GM23338 (cell line): ENCODE measurements at regions not wholly inside any gene's neighbourhood (a gene's known extent, or its start where the extent isn't known, plus 50 kb on each side); places are given as distances from the start of the nearest gene placed in this dataset.

Experiments used
- ATAC-seq: fragments of 200-7000 bp; cut with Tn5 transposase; 3 replicates; pipeline ENCODE4 v1.9.1; 2020
- DNase-seq: peaks from one replicate; pipeline ENCODE4 v3.0.0-alpha.2; 2015; ENCODE audit warnings: low spot score
- H2AFZ ChIP-seq: fragments of 200-600 bp; sonication (generic); 2 replicates; pipeline ENCODE4 v1.8.0; 2016; ENCODE audit warnings: antibody characterized with exemption, mild to moderate bottlenecking, moderate library complexity
- H3F3A ChIP-seq: fragments of 200-600 bp; sonication (generic); replicated peaks from 2 replicates; pipeline ENCODE4 v1.8.0; 2017; ENCODE audit warnings: antibody characterized with exemption, mixed run types, low read depth
- H3K27ac ChIP-seq: fragments of 200-600 bp; sonication (generic); 2 replicates; pipeline ENCODE4 v1.6.1; 2016; ENCODE audit warnings: low read depth
- H3K27me3 ChIP-seq: fragments of 200-600 bp; sonication (generic); 2 replicates; pipeline ENCODE4 v1.8.0; 2016; ENCODE audit warnings: mild to moderate bottlenecking, mixed run types, moderate library complexity; ENCODE audit not compliant: insufficient read depth
- H3K36me3 ChIP-seq: fragments of 200-600 bp; sonication (generic); 2 replicates; pipeline ENCODE4 v1.8.0; 2016; ENCODE audit warnings: mild to moderate bottlenecking; ENCODE audit not compliant: insufficient read depth
- H3K4me1 ChIP-seq: fragments of 200-600 bp; sonication (generic); 2 replicates; pipeline ENCODE4 v1.8.0; 2016; ENCODE audit warnings: mild to moderate bottlenecking, moderate library complexity; ENCODE audit not compliant: insufficient read depth
- H3K4me2 ChIP-seq: fragments of 200-600 bp; sonication (generic); 2 replicates; pipeline ENCODE4 v1.7.1; 2017; ENCODE audit warnings: mixed run types
- H3K4me3 ChIP-seq: fragments of 200-600 bp; sonication (generic); 2 replicates; pipeline ENCODE4 v1.6.1; 2016; ENCODE audit warnings: mixed run types
- H3K79me2 ChIP-seq: fragments of 200-600 bp; sonication (generic); replicated peaks from 2 replicates; pipeline ENCODE4 v1.8.0; 2017; ENCODE audit warnings: mild to moderate bottlenecking; ENCODE audit not compliant: insufficient read depth
- H3K9me2 ChIP-seq: fragments of 200-600 bp; sonication (generic); 2 replicates; pipeline ENCODE4 v1.8.0; 2017; ENCODE audit not compliant: insufficient read depth
- H4K20me1 ChIP-seq: fragments of 200-600 bp; sonication (generic); replicated peaks from 2 replicates; pipeline ENCODE4 v1.8.0; 2017; ENCODE audit warnings: mild to moderate bottlenecking; ENCODE audit not compliant: insufficient read depth
- H3K27ac Mint-ChIP-seq: 2 replicates; pipeline ENCODE4 v1.8.0; 2020; ENCODE audit warnings: inconsistent platforms, mild to moderate bottlenecking, moderate library complexity, mixed read lengths
- H3K27me3 Mint-ChIP-seq: 3 replicates; pipeline ENCODE4 v1.8.0; 2022; ENCODE audit warnings: low read depth, mild to moderate bottlenecking, moderate library complexity, mixed read lengths, inconsistent platforms; ENCODE audit not compliant: insufficient read depth, poor library complexity
- H3K36me3 Mint-ChIP-seq: 3 replicates; pipeline ENCODE4 v1.8.0; 2021; ENCODE audit warnings: low read depth, mild to moderate bottlenecking, inconsistent platforms, moderate library complexity, mixed read lengths
- H3K4me1 Mint-ChIP-seq: 3 replicates; pipeline ENCODE4 v1.8.0; 2020; ENCODE audit warnings: mild to moderate bottlenecking, inconsistent platforms, mixed read lengths
- H3K4me3 Mint-ChIP-seq: 3 replicates; pipeline ENCODE4 v1.8.0; 2021; ENCODE audit warnings: moderate library complexity, mild to moderate bottlenecking, inconsistent platforms, mixed read lengths
- H3K9me3 Mint-ChIP-seq: 3 replicates; pipeline ENCODE4 v1.8.0; 2020; ENCODE audit warnings: moderate library complexity, mild to moderate bottlenecking, inconsistent platforms, mixed read lengths
- CREB1 ChIP-seq: fragments of 250-450 bp; sonication (Bioruptor Pico); IDR thresholded peaks from 2 replicates; pipeline ENCODE4 v1.5.0; 2020; ENCODE audit warnings: low read depth, mild to moderate bottlenecking, moderate library complexity
- EZH2 ChIP-seq: fragments of 200-600 bp; sonication (generic); IDR thresholded peaks from one replicate; pipeline ENCODE4 v1.8.0; 2017; ENCODE audit warnings: antibody characterized with exemption, mild to moderate bottlenecking, low read depth; ENCODE audit not compliant: unreplicated experiment
- EZH2phosphoT487 ChIP-seq: fragments of 200-600 bp; sonication (generic); IDR thresholded peaks from one replicate; pipeline ENCODE4 v1.8.1; 2018; ENCODE audit warnings: antibody characterized with exemption; ENCODE audit not compliant: unreplicated experiment
- JUNB ChIP-seq: IDR thresholded peaks from one replicate; pipeline ENCODE4 v1.6.1; 2016; ENCODE audit warnings: antibody characterized with exemption; ENCODE audit not compliant: unreplicated experiment
- NANOG ChIP-seq: IDR thresholded peaks from 2 replicates; pipeline ENCODE4 v1.6.1; 2016; ENCODE audit warnings: antibody characterized with exemption, borderline replicate concordance
- POLR2AphosphoS5 ChIP-seq: IDR thresholded peaks from 2 replicates; pipeline ENCODE4 v1.6.1; 2016; ENCODE audit warnings: antibody characterized with exemption, low read depth
- REST ChIP-seq: IDR thresholded peaks from one replicate; pipeline ENCODE4 v1.6.1; 2018; ENCODE audit warnings: antibody characterized with exemption; ENCODE audit not compliant: unreplicated experiment
- ZNF114 ChIP-seq: fragments of 250-450 bp; sonication (Bioruptor Pico); IDR thresholded peaks from 2 replicates; pipeline ENCODE4 v1.5.0; 2020; ENCODE audit warnings: mild to moderate bottlenecking, moderate library complexity
- ZNF331 ChIP-seq: fragments of 250-450 bp; sonication (Bioruptor Pico); IDR thresholded peaks from 2 replicates; pipeline ENCODE4 v1.5.0; 2020; ENCODE audit warnings: low read depth, mild to moderate bottlenecking, moderate library complexity
- TF ChIP-seq, protein P1 (sequence below): fragments of 250-450 bp; sonication (Bioruptor Pico); IDR thresholded peaks from 2 replicates; pipeline ENCODE4 v1.5.0; 2020; ENCODE audit warnings: mild to moderate bottlenecking, moderate library complexity
- TF ChIP-seq, protein P2 (sequence below): IDR thresholded peaks from 2 replicates; pipeline ENCODE4 v1.6.1; 2016; ENCODE audit warnings: antibody characterized with exemption
- TF ChIP-seq, protein P3 (sequence below), 2 experiments: fragments of 200-600 bp in 1 of 2; sonication (generic) in 1 of 2; conservative IDR thresholded peaks; 2 replicates each; pipeline versions ENCODE4 v1.5.1 to v1.6.1; 2016 to 2017; ENCODE audit warnings: antibody characterized with exemption in 2 of 2, low read depth in 2 of 2, mild to moderate bottlenecking in 2 of 2, moderate library complexity in 1 of 2

DNA sequence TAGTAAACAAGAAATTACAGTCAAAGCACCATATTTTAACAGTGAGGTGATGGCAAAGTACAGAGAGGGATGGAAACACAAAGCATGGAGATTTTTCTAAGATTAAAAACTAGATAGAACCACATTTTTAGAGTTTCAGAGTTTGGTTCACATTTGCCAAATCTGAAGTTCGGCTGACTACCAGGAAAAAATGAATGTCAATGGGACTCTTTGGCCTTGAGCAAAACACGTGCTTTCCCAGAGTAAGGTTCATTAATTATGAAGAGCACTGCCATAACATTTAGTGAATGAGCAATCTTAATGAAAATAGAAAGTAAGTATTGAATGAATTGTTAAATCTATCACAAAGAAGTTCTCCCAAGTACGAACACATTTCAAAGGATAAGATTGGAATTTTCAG lies 571.2 kb upstream of the VRK2 start:
- Mint-ChIP-seq H3K27ac (no peak overlapping the region), H3K36me3 (no peaks in the 10 kb centered on the region), H3K4me3 (no peak overlapping the region), H3K4me1 (peaks cover 8% of the 10 kb centered on the region; the same call in 2 of the 3 replicates), H3K9me3 (no peaks in the 10 kb centered on the region), H3K27me3 (no peaks in the 10 kb centered on the region)
- TF ChIP-seq NANOG, result no peak
- TF ChIP-seq POLR2AphosphoS5, result no peak
- no peak for TF ChIP-seq ZNF114
- no peak for TF ChIP-seq CREB1 (CRISPR knock-in tag)
- no peak for TF ChIP-seq REST
- no peak for TF ChIP-seq ZNF331 (CRISPR knock-in tag)
- TF ChIP-seq EZH2, result no peak
- TF ChIP-seq, protein P1, sequence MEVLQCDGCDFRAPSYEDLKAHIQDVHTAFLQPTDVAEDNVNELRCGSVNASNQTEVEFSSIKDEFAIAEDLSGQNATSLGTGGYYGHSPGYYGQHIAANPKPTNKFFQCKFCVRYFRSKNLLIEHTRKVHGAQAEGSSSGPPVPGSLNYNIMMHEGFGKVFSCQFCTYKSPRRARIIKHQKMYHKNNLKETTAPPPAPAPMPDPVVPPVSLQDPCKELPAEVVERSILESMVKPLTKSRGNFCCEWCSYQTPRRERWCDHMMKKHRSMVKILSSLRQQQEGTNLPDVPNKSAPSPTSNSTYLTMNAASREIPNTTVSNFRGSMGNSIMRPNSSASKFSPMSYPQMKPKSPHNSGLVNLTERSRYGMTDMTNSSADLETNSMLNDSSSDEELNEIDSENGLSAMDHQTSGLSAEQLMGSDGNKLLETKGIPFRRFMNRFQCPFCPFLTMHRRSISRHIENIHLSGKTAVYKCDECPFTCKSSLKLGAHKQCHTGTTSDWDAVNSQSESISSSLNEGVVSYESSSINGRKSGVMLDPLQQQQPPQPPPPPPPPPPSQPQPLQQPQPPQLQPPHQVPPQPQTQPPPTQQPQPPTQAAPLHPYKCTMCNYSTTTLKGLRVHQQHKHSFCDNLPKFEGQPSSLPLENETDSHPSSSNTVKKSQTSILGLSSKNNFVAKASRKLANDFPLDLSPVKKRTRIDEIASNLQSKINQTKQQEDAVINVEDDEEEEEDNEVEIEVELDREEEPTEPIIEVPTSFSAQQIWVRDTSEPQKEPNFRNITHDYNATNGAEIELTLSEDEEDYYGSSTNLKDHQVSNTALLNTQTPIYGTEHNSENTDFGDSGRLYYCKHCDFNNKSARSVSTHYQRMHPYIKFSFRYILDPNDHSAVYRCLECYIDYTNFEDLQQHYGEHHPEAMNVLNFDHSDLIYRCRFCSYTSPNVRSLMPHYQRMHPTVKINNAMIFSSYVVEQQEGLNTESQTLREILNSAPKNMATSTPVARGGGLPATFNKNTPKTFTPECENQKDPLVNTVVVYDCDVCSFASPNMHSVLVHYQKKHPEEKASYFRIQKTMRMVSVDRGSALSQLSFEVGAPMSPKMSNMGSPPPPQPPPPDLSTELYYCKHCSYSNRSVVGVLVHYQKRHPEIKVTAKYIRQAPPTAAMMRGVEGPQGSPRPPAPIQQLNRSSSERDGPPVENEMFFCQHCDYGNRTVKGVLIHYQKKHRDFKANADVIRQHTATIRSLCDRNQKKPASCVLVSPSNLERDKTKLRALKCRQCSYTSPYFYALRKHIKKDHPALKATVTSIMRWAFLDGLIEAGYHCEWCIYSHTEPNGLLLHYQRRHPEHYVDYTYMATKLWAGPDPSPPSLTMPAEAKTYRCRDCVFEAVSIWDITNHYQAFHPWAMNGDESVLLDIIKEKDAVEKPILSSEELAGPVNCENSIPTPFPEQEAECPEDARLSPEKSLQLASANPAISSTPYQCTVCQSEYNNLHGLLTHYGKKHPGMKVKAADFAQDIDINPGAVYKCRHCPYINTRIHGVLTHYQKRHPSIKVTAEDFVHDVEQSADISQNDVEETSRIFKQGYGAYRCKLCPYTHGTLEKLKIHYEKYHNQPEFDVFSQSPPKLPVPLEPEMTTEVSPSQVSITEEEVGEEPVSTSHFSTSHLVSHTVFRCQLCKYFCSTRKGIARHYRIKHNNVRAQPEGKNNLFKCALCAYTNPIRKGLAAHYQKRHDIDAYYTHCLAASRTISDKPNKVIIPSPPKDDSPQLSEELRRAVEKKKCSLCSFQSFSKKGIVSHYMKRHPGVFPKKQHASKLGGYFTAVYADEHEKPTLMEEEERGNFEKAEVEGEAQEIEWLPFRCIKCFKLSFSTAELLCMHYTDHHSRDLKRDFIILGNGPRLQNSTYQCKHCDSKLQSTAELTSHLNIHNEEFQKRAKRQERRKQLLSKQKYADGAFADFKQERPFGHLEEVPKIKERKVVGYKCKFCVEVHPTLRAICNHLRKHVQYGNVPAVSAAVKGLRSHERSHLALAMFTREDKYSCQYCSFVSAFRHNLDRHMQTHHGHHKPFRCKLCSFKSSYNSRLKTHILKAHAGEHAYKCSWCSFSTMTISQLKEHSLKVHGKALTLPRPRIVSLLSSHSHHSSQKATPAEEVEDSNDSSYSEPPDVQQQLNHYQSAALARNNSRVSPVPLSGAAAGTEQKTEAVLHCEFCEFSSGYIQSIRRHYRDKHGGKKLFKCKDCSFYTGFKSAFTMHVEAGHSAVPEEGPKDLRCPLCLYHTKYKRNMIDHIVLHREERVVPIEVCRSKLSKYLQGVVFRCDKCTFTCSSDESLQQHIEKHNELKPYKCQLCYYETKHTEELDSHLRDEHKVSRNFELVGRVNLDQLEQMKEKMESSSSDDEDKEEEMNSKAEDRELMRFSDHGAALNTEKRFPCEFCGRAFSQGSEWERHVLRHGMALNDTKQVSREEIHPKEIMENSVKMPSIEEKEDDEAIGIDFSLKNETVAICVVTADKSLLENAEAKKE (CRISPR knock-in tag), result no peak
- no peak for TF ChIP-seq EZH2phosphoT487
- TF ChIP-seq, protein P2, sequence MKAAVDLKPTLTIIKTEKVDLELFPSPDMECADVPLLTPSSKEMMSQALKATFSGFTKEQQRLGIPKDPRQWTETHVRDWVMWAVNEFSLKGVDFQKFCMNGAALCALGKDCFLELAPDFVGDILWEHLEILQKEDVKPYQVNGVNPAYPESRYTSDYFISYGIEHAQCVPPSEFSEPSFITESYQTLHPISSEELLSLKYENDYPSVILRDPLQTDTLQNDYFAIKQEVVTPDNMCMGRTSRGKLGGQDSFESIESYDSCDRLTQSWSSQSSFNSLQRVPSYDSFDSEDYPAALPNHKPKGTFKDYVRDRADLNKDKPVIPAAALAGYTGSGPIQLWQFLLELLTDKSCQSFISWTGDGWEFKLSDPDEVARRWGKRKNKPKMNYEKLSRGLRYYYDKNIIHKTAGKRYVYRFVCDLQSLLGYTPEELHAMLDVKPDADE, result no peak
- TF ChIP-seq JUNB, result no peak
- TF ChIP-seq, protein P3, sequence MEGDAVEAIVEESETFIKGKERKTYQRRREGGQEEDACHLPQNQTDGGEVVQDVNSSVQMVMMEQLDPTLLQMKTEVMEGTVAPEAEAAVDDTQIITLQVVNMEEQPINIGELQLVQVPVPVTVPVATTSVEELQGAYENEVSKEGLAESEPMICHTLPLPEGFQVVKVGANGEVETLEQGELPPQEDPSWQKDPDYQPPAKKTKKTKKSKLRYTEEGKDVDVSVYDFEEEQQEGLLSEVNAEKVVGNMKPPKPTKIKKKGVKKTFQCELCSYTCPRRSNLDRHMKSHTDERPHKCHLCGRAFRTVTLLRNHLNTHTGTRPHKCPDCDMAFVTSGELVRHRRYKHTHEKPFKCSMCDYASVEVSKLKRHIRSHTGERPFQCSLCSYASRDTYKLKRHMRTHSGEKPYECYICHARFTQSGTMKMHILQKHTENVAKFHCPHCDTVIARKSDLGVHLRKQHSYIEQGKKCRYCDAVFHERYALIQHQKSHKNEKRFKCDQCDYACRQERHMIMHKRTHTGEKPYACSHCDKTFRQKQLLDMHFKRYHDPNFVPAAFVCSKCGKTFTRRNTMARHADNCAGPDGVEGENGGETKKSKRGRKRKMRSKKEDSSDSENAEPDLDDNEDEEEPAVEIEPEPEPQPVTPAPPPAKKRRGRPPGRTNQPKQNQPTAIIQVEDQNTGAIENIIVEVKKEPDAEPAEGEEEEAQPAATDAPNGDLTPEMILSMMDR (conservative IDR thresholded peaks at IDR 0.05; ENCODE audit: low read depth in 2 of 2), result no peak
- Histone ChIP-seq H3K4me3 (no peak overlapping the region), H3K4me1 (no peaks in the 10 kb centered on the region; the same call in 1 of the 2 replicates), H3K27ac (no peak overlapping the region), H3K4me2 (no peak overlapping the region), H4K20me1 (no peaks in the 10 kb centered on the region), H3K36me3 (no peaks in the 10 kb centered on the region), H2AFZ (peak overlapping the region; percentile 10; the same call in 1 of the 2 replicates), H3K27me3 (no peaks in the 10 kb centered on the region), H3F3A (no peaks in the 10 kb centered on the region), H3K9me2 (no peaks in the 10 kb centered on the region), H3K79me2 (no peaks in the 10 kb centered on the region)
- ATAC-seq (no peak), DNase-seq (no peak)
